Mesothelial cell of epicardium (in vitro differentiated cells): ENCODE measurements at regions not wholly inside any gene's neighbourhood (a gene's known extent, or its start where the extent isn't known, plus 50 kb on each side); places are given as distances from the start of the nearest gene placed in this dataset.

Experiments
- DNase-seq, 2 experiments: peaks; one replicate each; pipeline ENCODE4 v3.0.0; 2021; ENCODE audit warnings: low spot score in 2 of 2; ENCODE audit not compliant: unreplicated experiment in 2 of 2
- H3K27ac Mint-ChIP-seq: 2 replicates; pipeline ENCODE4 v1.8.0; 2021; ENCODE audit warnings: mixed read lengths
- H3K27me3 Mint-ChIP-seq: 2 replicates; pipeline ENCODE4 v1.8.0; 2021; ENCODE audit warnings: low read depth, mixed read lengths
- H3K36me3 Mint-ChIP-seq: 2 replicates; pipeline ENCODE4 v1.8.0; 2021; ENCODE audit warnings: mixed read lengths
- H3K4me1 Mint-ChIP-seq: 2 replicates; pipeline ENCODE4 v1.8.0; 2021; ENCODE audit warnings: mixed read lengths
- H3K4me3 Mint-ChIP-seq: 2 replicates; pipeline ENCODE4 v1.8.0; 2021; ENCODE audit warnings: mild to moderate bottlenecking, moderate library complexity, mixed read lengths
- H3K9me3 Mint-ChIP-seq: 2 replicates; pipeline ENCODE4 v1.8.0; 2021; ENCODE audit warnings: mixed read lengths
- TF ChIP-seq, protein P1 (sequence below): fragments of 200-600 bp; sonication (generic); IDR thresholded peaks from one replicate; pipeline ENCODE4 v1.5.0; 2021; ENCODE audit warnings: antibody characterized with exemption; ENCODE audit not compliant: unreplicated experiment

DNA sequence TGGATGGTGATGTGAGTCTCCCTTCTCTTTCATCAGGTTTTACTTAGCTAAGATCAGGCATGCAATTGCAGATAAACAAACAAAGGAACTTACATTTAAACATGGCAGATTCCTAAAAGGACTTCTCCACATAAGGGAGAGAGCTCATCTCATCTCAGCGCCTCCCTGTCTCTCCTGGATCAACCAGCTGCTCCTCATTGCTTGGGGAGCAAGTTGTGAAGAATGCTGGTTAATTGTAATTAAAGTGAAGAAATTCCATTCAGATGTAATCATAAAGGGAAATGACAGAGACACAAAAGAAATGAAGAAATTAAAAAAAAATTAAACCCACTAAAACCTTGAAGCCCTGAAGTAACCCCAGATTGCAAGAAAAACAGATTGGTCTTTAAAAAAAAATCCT is 104.4 kb upstream of the DIO2 start:
- H3K9me3 Mint-ChIP-seq: peaks cover 13% of the 10 kb centered on the region
- H3K4me1 Mint-ChIP-seq: peaks cover 17% of the 10 kb centered on the region
- no peak for DNase-seq
- H3K36me3 Mint-ChIP-seq: no peaks in the 10 kb centered on the region
- H3K4me3 Mint-ChIP-seq: no peak overlapping the region
- TF ChIP-seq, protein P1, sequence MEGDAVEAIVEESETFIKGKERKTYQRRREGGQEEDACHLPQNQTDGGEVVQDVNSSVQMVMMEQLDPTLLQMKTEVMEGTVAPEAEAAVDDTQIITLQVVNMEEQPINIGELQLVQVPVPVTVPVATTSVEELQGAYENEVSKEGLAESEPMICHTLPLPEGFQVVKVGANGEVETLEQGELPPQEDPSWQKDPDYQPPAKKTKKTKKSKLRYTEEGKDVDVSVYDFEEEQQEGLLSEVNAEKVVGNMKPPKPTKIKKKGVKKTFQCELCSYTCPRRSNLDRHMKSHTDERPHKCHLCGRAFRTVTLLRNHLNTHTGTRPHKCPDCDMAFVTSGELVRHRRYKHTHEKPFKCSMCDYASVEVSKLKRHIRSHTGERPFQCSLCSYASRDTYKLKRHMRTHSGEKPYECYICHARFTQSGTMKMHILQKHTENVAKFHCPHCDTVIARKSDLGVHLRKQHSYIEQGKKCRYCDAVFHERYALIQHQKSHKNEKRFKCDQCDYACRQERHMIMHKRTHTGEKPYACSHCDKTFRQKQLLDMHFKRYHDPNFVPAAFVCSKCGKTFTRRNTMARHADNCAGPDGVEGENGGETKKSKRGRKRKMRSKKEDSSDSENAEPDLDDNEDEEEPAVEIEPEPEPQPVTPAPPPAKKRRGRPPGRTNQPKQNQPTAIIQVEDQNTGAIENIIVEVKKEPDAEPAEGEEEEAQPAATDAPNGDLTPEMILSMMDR: no peak
- H3K27ac Mint-ChIP-seq: no peak overlapping the region
- H3K27me3 Mint-ChIP-seq: no peaks in the 10 kb centered on the region

DNA sequence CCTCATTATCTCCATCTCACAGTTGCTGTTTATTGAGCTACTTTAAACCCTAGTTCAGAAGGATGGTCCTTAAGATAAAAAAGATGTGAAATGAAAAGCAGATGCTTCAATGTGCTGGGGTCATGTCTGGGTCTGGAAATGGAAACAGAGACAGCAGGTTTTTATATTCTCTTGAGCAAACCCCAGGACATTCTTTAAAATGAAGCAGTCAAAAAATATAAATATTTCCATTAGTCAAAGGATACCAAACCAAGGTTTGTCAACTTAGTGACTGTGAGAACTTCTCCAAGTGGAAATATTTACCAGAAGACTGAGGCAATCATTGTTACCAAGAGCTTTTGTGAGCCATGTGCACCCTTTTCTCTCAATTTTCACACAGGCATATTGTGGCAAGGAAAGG is 102.5 kb upstream of the DIO2 start:
- Mint-ChIP-seq H3K4me3 (no peak overlapping the region), H3K36me3 (no peaks in the 10 kb centered on the region), H3K9me3 (peaks cover 1% of the 10 kb centered on the region), H3K4me1 (peaks cover 17% of the 10 kb centered on the region), H3K27ac (no peak overlapping the region), H3K27me3 (no peaks in the 10 kb centered on the region)
- no peak for DNase-seq
- TF ChIP-seq, protein P1: no peak

DNA sequence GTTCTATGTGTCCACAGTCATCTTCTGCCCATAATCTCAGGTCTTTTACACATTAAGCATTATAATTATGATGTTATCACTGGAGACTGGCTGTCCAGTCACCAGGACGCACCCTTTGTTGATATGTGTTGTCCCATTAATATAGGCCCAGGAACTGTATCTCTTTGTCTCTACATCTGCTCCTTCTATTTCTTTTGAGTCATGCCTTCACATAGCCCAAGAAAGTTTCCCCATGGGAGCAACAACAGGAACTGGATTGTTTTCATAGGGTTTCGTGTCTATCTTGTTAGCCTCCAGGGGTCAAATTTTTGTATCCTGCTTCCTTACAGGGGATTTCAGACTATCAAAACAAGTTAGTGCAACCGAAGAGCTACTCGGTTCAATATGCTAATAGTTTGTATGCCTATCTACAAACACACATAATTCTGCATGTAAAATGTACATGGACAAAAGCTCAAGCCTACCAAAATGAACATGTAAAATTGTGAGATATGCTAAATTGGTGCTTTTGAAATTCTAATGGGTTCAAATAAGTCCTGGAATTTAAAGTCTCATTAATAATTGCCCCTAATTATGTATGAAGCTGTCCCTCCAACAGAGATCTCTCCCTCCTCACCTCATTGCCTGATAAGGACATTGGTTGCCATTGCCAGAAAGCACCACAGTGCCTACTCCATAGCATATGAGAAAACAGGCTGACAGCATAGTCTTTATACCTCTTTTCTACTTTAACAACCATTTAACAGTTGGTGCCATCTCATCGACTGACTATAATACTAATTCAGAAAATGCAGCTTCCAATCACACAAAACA is 99.8 kb upstream of the DIO2 start:
- TF ChIP-seq, protein P1: no peak
- Mint-ChIP-seq H3K27ac (no peak overlapping the region), H3K4me3 (no peak overlapping the region), H3K27me3 (no peaks in the 10 kb centered on the region), H3K9me3 (no peaks in the 10 kb centered on the region), H3K36me3 (no peaks in the 10 kb centered on the region), H3K4me1 (peaks cover 13% of the 10 kb centered on the region)
- no peak for DNase-seq

GRCh38 chr14:80304125-80304766 is 92.9 kb upstream of the DIO2 start:
- H3K27me3 Mint-ChIP-seq: peaks cover 2% of the 10 kb centered on the region
- H3K9me3 Mint-ChIP-seq: no peaks in the 10 kb centered on the region

GRCh38 chr14:80300351-80300750 is 89.0 kb upstream of the DIO2 start:
- Mint-ChIP-seq H3K4me1 (no peaks in the 10 kb centered on the region), H3K4me3 (no peak overlapping the region), H3K9me3 (peaks cover 7% of the 10 kb centered on the region), H3K36me3 (no peaks in the 10 kb centered on the region), H3K27me3 (peaks cover 3% of the 10 kb centered on the region), H3K27ac (no peak overlapping the region)
- DNase-seq: no peak
- TF ChIP-seq, protein P1: no peak

More at GRCh38 chr14:80304125-80304766, 92.9 kb upstream of the DIO2 start:
- TF ChIP-seq, protein P1: no peak
- DNase-seq: no peak
- Mint-ChIP-seq H3K27ac (no peak overlapping the region), H3K4me3 (no peak overlapping the region), H3K36me3 (no peaks in the 10 kb centered on the region), H3K4me1 (no peaks in the 10 kb centered on the region)
